ENCODE measurements at regions not wholly inside any gene's neighbourhood (a gene's known extent, or its start where the extent isn't known, plus 50 kb on each side); places are given as distances from the start of the nearest gene placed in this dataset.

- no peak for TF ChIP-seq CTCF (IDR thresholded peaks at IDR 0.05 in 8 of 11, conservative IDR thresholded peaks at IDR 0.05 in 3 of 11)
- no peak for TF ChIP-seq POLR2A (IDR thresholded peaks at IDR 0.05)
- TF ChIP-seq POLR2AphosphoS5 (IDR thresholded peaks at IDR 0.05): no peak
These were observed 183.0 kb upstream of the ANK3 start for GRCh38 chr10:60572511-60573194.

Measured in spleen (tissue), 7 donors.